ENCODE measurements at regions not wholly inside any gene's neighbourhood (a gene's known extent, or its start where the extent isn't known, plus 50 kb on each side); places are given as distances from the start of the nearest gene placed in this dataset.

DNA sequence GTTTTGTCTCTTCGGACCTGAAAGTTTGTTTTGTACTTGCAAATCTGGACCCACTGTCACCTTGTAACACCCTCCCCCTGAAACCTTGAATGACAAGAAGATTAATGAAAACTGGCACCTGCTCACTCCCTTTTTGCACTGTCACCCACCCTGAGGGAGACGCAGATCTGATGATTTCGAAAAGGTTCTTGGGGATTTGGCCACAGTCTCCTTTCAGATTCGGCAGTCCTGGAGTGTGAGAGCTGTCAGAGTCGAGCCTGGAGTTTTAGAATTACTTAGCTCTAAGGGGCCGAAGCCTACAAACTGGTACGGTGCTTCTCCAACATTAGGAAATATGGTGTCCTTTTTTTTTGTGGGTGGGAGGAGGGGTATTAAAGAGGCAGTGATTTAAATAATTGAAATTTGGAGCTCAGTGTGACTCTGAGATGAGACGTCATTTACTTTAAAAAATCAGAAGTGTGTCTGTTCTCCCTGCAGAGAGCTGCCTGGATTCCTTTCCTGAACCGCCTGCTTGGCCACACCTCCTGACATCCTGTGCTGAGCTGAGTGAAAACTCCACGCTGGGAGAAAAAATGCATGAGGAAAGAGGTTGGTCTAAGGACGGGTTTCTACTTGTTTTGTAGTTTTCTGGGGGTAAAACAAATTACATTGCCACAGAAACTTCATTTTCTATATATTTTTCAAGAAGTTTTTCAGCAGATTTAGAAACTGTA, 447.0 kb upstream of the CDH4 start:
- TF ChIP-seq EP300 (IDR thresholded peaks at IDR 0.05) (no peak), CTCF (IDR thresholded peaks at IDR 0.05) (no peak)
